HG02588 (cell line): ENCODE measurements at regions not wholly inside any gene's neighbourhood (a gene's known extent, or its start where the extent isn't known, plus 50 kb on each side); places are given as distances from the start of the nearest gene placed in this dataset.

Experiments
- ATAC-seq: cut with Tn5 transposase; IDR thresholded peaks from one replicate; pipeline ENCODE4 v1.9.1; 2021; ENCODE audit warnings: mild to moderate bottlenecking, moderate library complexity; ENCODE audit not compliant: unreplicated experiment

DNA sequence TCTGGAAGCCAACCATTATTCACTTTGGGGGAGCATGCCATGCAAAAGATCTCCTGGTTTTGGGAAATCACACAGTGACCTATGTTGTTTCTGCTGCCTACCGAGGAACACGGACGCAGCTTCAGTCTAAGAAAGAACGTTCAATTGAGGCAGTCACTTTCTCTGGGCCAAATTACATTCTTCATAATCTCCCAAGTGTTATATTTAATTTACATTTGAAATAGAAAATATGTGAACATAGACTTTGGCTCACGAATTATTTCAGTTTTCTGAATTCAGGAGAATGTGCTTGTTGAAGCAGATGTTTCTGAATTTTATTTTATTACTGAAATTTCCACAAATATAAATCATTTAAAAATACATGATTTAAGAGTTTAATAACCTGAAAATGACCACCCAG is 93.6 kb upstream of the KCNJ16 start:
- no peak for ATAC-seq

DNA sequence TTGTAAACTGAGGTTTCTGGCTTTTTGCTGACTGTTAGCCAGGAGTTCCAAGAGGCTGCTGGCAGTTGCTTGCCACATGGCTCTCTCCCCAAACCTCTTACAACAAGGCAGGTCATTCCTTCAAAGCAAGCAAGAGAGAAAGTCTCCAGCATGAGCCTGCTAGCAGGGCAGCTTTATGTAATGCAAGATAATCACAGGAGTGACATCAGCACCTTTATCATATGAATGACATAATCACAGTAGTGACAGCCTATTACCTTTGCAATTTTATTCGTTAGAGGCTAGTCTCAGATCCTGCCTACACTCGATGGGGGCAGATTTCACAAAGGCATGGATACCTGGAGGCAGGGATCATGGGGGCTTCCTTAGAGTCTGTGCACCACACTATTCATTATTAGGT is 79.5 kb upstream of the KCNJ16 start:
- ATAC-seq: no peak

DNA sequence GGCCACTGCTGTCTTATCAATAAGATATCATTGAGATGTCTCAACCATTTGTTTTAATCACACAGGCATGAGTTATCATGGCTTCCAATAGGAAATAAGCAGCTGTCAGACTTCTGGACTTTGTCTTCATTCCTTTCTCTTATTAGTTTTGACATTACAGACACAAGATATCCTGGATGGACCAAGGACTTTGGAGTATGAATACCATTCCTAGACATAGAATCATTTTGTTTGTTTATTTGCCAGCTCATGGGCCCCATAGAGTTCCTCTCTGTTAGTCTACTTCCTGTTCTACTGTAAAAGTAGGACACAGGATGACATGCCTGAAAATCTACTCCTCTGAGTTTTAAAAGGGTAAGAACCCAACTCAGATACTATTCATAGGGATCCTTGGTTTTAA is 77.7 kb upstream of the KCNJ16 start:
- no peak for ATAC-seq

DNA sequence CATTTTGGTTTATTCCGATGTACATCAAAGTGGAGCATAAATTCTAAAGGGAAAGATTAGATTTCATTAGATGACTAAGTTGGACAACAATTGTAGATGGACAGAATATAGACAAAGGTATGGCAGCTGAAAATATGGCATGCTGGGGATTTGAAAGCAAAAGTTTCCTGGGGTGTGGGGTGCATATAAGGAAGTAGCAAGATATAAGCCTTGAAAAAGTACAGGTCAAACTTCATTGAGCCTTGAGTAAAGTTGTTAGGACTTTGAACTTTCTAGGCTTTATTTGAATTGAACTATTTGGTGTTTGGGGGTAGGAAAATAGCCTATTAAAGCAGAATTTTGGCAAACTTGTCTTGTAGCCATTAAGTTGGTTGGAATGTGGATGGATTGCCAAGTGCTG is 75.8 kb upstream of the KCNJ16 start:
- no peak for ATAC-seq

DNA sequence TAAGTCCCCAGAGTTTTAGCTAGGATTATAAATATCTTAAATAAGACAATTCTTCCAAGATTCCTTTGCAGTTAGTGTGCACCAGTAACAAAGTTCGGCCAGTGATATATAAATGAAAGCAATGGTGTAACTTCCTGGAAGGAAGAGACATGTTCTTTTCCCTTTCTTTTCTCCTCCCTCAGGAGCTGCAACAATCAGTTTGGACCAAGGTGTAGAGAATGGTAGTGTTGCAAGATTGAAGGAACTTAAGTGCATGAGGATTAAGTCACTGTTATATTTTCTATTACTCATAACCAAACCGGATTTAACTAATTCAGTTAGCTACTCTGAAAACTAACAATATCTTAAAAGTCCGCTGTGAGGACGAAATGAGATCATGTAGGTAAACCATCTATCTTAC is 68.9 kb upstream of the KCNJ16 start:
- ATAC-seq: no peak

DNA sequence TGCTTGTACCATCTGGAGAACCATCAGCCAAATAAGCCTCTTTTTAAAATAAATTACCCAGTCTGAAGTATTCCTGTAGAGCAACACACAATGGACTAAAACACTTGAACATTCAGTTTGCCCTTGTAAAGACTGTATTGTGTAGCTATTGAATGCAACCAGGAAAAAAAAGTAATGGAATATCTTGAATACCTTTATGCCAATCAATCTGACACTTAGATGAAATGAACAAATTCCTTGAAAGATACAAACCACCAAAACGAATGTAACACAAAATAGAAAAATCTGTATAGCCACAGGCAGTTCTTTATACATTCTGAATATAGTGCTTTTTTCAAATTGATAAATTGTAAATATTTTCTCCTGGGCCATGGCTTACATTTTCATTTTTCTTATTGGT is 63.3 kb upstream of the KCNJ16 start:
- ATAC-seq: no peak

DNA sequence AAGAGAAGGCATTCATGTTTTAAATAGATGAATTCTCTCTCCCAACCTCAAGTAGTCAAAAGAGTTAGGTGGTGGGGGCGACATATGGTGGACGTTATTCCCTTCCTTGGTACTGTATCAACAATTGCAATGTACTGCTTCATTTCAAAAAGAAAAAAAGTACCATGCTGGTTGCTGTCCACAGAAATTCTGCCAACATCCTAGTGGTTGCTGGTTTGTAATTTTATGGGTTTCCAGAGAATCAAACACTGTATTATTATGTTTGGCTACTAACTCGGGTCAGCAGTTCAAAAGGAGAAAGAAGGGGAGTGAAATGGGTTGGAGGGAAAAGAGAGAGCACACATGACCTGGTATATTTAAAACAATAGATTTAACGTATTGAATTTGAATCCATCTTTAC is 61.1 kb upstream of the KCNJ16 start:
- ATAC-seq: no peak

DNA sequence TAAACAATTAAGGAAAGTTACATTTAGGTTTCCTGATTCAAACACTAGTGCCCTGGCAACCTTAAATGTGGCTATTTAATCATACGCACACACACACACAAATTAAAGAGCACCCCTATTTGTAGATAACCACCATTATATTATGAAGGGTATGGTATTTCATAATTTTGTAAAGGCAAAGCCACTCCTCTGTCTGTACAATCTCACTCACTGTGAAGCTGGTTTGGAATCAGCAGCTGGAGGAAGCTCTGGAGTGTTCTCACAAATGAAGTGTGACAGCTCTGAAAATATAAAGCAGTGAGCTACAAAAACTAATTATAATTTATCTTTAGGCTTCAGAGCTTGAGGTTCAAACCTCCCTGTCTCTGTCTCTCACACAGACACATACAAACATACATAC is 57.9 kb upstream of the KCNJ16 start:
- no peak for ATAC-seq

DNA sequence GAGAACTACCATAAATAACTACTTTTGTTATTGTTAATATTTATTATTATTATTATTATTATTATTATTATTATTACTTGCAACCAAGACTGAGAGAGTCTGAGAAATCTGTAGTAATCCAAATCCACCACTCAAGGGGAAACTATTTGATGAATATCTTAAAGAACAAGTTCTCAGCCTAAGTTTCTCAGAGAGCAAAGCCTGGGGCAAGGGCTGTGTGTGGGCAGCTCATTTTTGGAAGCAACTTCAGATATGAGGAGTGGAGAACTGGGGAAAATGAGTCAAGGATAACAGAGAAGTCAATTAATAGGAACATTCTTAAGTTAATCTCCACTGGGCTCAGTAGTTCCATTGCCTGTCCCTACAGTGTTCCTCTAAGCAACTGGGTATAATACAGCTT is 57.1 kb upstream of the KCNJ16 start:
- no peak for ATAC-seq

DNA sequence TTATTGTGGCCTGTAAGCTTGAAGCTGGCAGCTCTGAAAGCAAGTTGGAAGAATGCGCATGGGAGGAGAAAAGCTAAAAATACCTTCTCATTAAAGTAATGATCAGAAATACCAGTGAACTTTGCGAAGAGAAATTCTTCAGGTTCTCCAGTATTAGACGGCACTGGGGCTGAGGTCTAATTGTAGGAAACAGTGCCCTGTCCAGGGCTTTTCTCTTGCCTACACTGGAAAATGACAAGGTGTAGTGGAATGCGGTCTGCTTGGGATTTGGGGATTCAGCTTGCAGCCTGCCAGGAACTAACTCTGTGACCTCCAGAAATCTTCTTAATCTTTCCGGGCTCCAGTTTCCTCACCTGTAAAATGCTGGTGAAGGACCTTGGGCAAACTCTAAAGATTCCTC is 53.3 kb upstream of the KCNJ16 start:
- ATAC-seq: no peak

DNA sequence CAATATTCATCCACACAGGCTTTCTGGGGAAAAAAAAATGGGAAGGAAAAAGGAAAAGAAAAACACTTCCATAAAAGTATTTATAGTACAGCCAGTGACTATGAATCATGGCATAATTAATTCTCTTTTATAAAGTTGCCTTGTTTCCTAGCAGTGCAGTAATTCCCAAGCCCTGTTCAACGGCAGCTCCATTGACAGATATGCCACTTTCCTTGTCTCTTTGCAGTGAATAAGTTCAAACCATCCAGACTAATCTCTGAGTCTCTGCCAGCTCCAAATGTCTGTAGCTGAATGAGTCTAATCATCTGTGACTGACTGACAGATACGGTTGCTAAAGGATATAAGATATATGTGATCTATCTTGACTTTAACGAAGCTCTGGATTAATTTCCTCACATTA is 52.9 kb upstream of the KCNJ16 start:
- no peak for ATAC-seq

DNA sequence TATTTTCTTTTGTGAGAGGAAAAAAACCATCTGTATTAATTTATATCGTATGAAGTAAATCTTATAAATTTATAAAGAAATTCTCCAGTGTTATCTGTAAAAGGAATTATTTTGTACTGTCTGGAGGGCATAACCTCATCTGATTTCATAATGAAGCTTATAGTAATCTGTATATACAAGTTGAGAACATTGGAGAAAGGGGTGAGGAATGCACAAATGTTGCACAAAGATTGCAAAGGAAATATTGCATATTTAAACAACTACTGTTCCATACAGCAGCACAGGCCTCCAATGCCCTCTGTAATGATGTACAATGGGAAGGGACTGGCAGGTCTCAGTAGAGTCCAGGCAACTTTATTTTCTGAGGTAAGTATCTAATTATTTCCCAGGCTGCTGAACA is 50.8 kb upstream of the KCNJ16 start:
- no peak for ATAC-seq
